ENCODE measurements at regions not wholly inside any gene's neighbourhood (a gene's known extent, or its start where the extent isn't known, plus 50 kb on each side); places are given as distances from the start of the nearest gene placed in this dataset.

DNA sequence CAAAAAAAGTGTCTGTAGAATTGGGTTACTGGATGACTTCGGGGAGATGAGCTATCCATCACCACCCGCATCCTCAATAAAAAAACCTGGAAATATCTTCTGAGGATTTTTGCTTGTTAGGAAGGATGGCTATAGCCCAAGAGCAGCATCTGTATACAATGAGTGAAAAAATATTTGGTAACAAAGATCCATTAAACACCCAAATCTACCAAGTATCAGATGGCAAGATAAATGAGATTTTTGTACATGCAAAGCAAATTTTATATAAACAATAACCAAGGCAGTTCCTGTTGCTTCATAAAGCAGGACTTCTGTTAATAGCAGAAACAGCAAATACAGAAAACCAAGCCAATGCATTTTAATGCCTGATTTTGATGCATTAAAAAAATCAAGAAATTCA, 166.6 kb downstream of the SLC28A3 start:
- intact Hi-C loops (cut with DNase I; ENCODE audit: low total_unique reads) (loop anchor here (5.0 kb wide), 1 partner anchor 237 kb away; no protein-coding TSS in a partner anchor), in situ Hi-C loops (cut with MboI; ENCODE audit: low pct_ligation_motif_present in 1 of 4, low pct_unique_long_range_greater_than_20kb in 1 of 4, low sequenced_read_pairs in 3 of 4) (loop anchor here in 3 of 4 donors (10.0 to 25.0 kb wide), 2 partner anchors 237 to 239 kb away; no protein-coding TSS in a partner anchor)
- Histone ChIP-seq H3K9me3 (no peaks in the 10 kb centered on the region), H3K27me3 (no peaks in the 10 kb centered on the region), H3K4me3 (no peak overlapping the region), H3K36me3 (no peaks in the 10 kb centered on the region), H3K4me1 (peaks cover 0 to 10% (median 2%) of the 10 kb centered on the region in 4 donors), H3K27ac (no peak overlapping the region)
- DNase-seq: no peak
- WGBS, 2 donors (ENCODE audit: low coverage in 1 of 2): 74 to 86% methylated on average over 2 of the region's 2 CpGs
- TF ChIP-seq POLR2AphosphoS5 (IDR thresholded peaks at IDR 0.05): no peak
- TF ChIP-seq EP300 (IDR thresholded peaks at IDR 0.05; ENCODE audit: low read depth): no peak
- TF ChIP-seq, protein P1, sequence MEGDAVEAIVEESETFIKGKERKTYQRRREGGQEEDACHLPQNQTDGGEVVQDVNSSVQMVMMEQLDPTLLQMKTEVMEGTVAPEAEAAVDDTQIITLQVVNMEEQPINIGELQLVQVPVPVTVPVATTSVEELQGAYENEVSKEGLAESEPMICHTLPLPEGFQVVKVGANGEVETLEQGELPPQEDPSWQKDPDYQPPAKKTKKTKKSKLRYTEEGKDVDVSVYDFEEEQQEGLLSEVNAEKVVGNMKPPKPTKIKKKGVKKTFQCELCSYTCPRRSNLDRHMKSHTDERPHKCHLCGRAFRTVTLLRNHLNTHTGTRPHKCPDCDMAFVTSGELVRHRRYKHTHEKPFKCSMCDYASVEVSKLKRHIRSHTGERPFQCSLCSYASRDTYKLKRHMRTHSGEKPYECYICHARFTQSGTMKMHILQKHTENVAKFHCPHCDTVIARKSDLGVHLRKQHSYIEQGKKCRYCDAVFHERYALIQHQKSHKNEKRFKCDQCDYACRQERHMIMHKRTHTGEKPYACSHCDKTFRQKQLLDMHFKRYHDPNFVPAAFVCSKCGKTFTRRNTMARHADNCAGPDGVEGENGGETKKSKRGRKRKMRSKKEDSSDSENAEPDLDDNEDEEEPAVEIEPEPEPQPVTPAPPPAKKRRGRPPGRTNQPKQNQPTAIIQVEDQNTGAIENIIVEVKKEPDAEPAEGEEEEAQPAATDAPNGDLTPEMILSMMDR (IDR thresholded peaks at IDR 0.05): no peak
- TF ChIP-seq POLR2A (IDR thresholded peaks at IDR 0.05): no peak

GRCh38 chr9:84174486-84174885, 166.1 kb downstream of the SLC28A3 start:
- Histone ChIP-seq H3K4me3 (no peak overlapping the region), H3K27ac (no peak overlapping the region), H3K9me3 (no peaks in the 10 kb centered on the region), H3K36me3 (no peaks in the 10 kb centered on the region), H3K4me1 (peaks cover 0 to 10% (median 2%) of the 10 kb centered on the region in 4 donors), H3K27me3 (no peaks in the 10 kb centered on the region)
- intact Hi-C loops (cut with DNase I; ENCODE audit: low total_unique reads) (loop anchor here (5.0 kb wide), 1 partner anchor 237 kb away; no protein-coding TSS in a partner anchor), in situ Hi-C loops (cut with MboI; ENCODE audit: low pct_ligation_motif_present in 1 of 4, low pct_unique_long_range_greater_than_20kb in 1 of 4, low sequenced_read_pairs in 3 of 4) (loop anchor here in 3 of 4 donors (10.0 to 25.0 kb wide), 2 partner anchors 237 to 240 kb away; no protein-coding TSS in a partner anchor)
- DNase-seq: no peak
- 74 to 82% methylated on average over 1 of the region's 1 CpG for WGBS, 2 donors (ENCODE audit: low coverage in 1 of 2)
- TF ChIP-seq POLR2A (IDR thresholded peaks at IDR 0.05): no peak
- TF ChIP-seq, protein P1 (IDR thresholded peaks at IDR 0.05): no peak
- TF ChIP-seq EP300 (IDR thresholded peaks at IDR 0.05; ENCODE audit: low read depth): no peak
- no peak for TF ChIP-seq POLR2AphosphoS5 (IDR thresholded peaks at IDR 0.05)

DNA sequence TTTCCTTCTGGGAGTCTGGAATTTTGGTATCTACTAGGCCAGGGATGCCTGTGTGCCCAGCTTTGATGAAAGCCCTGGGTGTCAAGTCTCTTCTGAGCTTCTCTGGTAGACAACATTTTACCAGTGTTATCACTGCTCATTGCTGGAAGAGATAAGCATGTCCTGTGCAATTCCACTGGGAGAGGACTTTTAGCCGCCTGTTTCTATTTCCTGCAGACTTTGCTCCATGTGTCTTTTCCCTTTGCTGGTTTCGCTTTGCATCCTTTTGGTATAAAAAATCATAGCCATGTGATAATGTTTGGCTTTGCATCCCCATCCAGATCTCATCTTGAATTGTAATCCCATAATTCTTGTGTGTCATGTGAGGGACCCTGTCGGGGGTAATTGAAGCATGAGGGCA, 163.2 kb downstream of the SLC28A3 start:
- Histone ChIP-seq H3K27ac (no peak overlapping the region), H3K4me3 (no peak overlapping the region), H3K9me3 (no peaks in the 10 kb centered on the region), H3K4me1 (peaks cover 0 to 12% (median 3%) of the 10 kb centered on the region in 4 donors), H3K27me3 (no peaks in the 10 kb centered on the region), H3K36me3 (no peaks in the 10 kb centered on the region)
- 25 to 52% methylated on average over 2 to 3 of the region's 3 CpGs for WGBS, 2 donors (ENCODE audit: low coverage in 1 of 2)
- no peak for DNase-seq
- TF ChIP-seq, protein P1 (IDR thresholded peaks at IDR 0.05): no peak
- TF ChIP-seq POLR2AphosphoS5 (IDR thresholded peaks at IDR 0.05) (no peak), EP300 (IDR thresholded peaks at IDR 0.05; ENCODE audit: low read depth) (no peak), POLR2A (IDR thresholded peaks at IDR 0.05) (no peak)
- intact Hi-C loops (cut with DNase I; ENCODE audit: low total_unique reads): no loop called here
- in situ Hi-C loops (cut with MboI; ENCODE audit: low pct_ligation_motif_present in 1 of 4, low pct_unique_long_range_greater_than_20kb in 1 of 4, low sequenced_read_pairs in 3 of 4): loop anchor here in 1 of 4 donors (10.0 kb wide), 1 partner anchor 243 kb away; no protein-coding TSS in a partner anchor

- intact Hi-C loops (cut with DNase I; ENCODE audit: low total_unique reads): no loop called here
- peaks cover 0 to 12% (median 3%) of the 10 kb centered on the region in 4 donors for H3K4me1 ChIP-seq
- H3K4me3 ChIP-seq: no peak overlapping the region
- DNase-seq: no peak
- no peak for TF ChIP-seq EP300 (IDR thresholded peaks at IDR 0.05; ENCODE audit: low read depth)
- TF ChIP-seq, protein P1 (IDR thresholded peaks at IDR 0.05): no peak
- TF ChIP-seq POLR2AphosphoS5 (IDR thresholded peaks at IDR 0.05): no peak
- TF ChIP-seq POLR2A (IDR thresholded peaks at IDR 0.05): no peak
- no peaks in the 10 kb centered on the region for H3K36me3 ChIP-seq
- H3K27me3 ChIP-seq: no peaks in the 10 kb centered on the region
- H3K27ac ChIP-seq: no peak overlapping the region
- WGBS, 2 donors (ENCODE audit: low coverage in 1 of 2): 88 to 89% methylated on average over 4 to 5 of the region's 5 CpGs
- in situ Hi-C loops (cut with MboI; ENCODE audit: low pct_ligation_motif_present in 1 of 4, low pct_unique_long_range_greater_than_20kb in 1 of 4, low sequenced_read_pairs in 3 of 4): loop anchor here in 1 of 4 donors (10.0 kb wide), 1 partner anchor 245 kb away; no protein-coding TSS in a partner anchor
- H3K9me3 ChIP-seq: no peaks in the 10 kb centered on the region
Observed at GRCh38 chr9:84179531-84179930, 161.0 kb downstream of the SLC28A3 start.
